ENCODE measurements at regions not wholly inside any gene's neighbourhood (a gene's known extent, or its start where the extent isn't known, plus 50 kb on each side); places are given as distances from the start of the nearest gene placed in this dataset.

DNA sequence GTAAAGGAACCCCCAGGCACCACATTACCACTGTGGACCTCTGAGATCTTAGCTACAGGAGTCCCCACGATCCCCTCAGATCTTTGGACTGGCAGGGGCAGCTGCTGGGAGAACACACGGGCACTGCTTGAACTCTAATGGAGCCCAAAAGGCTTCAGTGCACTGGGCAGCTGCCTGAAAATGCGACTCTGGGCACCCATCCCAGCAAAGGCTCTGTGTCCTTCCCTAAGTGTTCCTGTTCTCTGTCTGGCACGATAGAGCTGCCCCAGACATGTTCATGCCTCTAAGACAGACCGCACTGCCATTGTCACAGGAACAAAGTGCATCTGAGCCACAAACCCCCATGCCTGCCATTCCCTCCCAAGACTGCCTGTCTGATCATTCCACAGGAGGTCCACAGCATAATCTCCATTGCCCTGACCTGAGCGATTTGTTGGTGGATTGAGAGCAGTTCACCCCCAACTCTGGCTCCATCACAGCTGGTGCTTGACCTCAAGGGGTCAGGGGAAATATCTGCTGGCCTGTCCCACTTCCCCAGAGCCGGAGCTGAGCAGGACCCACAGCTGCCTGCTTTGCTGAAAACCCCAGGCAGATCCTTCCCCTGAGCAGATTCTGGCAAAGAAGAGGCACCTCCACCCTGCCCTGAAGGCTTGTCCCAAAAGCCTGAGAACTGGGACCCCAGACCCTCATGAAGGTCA lies 436.0 kb upstream of the INTU start (continued):
- no peak for TF ChIP-seq SP1 (IDR thresholded peaks at IDR 0.05)
- TF ChIP-seq GABPA (IDR thresholded peaks at IDR 0.05 in 1 of 2, conservative IDR thresholded peaks at IDR 0.05 in 1 of 2), result no peak

- no peak overlapping the region for H3K27ac ChIP-seq (ENCODE audit: low read depth in 1 of 2, low read length in 2 of 2)
- 66% methylated on average over 3 of the region's 3 CpGs for WGBS
- no peaks in the 10 kb centered on the region for H3K36me3 ChIP-seq (ENCODE audit: control insufficient read depth in 4 of 4, insufficient read depth in 3 of 4, low read depth in 1 of 4, low read length in 3 of 4)
- H3K4me1 ChIP-seq (ENCODE audit: control insufficient read depth in 4 of 4, insufficient read depth in 4 of 4, low read length in 3 of 4), result no peaks in the 10 kb centered on the region
- H3K4me3 ChIP-seq (ENCODE audit: low read depth in 1 of 3, low read length in 3 of 3), result no peak overlapping the region
- H3K9ac ChIP-seq (ENCODE audit: low read depth in 1 of 2, low read length in 2 of 2), result no peak overlapping the region
- no peak for DNase-seq (ENCODE audit: low spot score)
- H3K27me3 ChIP-seq (ENCODE audit: control insufficient read depth in 4 of 4, insufficient read depth in 4 of 4, low read length in 3 of 4), result no peaks in the 10 kb centered on the region
- no peaks in the 10 kb centered on the region for H3K9me3 ChIP-seq (ENCODE audit: control insufficient read depth in 4 of 4, low read length in 3 of 4)
- no peak for TF ChIP-seq GABPA (IDR thresholded peaks at IDR 0.05 in 1 of 2, conservative IDR thresholded peaks at IDR 0.05 in 1 of 2)
- no peak for TF ChIP-seq YY1 (IDR thresholded peaks at IDR 0.05)
- no peak for TF ChIP-seq SP1 (IDR thresholded peaks at IDR 0.05)
- TF ChIP-seq NR2F2 (IDR thresholded peaks at IDR 0.05), result no peak
Observed at GRCh38 chr4:127203562-127204200, 429.1 kb upstream of the INTU start.

DNA sequence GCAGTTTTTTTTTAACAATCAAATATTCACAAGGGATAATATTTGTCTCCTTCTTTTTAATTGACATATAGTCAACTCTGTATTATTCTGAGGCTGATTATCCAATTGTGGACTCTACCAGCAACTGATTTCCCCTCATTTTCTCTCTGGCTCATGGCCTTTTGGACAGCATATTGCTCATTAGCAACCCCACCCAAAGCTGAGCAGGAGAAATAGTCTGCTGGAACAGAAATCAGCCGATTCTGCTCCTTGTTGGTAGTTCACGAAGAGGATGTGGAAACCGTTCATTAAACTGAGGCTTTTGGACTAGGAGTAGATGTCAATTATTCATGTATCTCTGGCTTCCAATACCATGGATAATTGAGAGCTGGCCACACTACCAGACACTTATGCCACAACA lies 428.4 kb upstream of the INTU start:
- H3K27ac ChIP-seq (ENCODE audit: low read depth in 1 of 2, low read length in 2 of 2), result no peak overlapping the region
- 51% methylated on average over 3 of the region's 3 CpGs for WGBS
- no peaks in the 10 kb centered on the region for H3K36me3 ChIP-seq (ENCODE audit: control insufficient read depth in 4 of 4, insufficient read depth in 3 of 4, low read depth in 1 of 4, low read length in 3 of 4)

GRCh38 chr4:127209580-127210095 lies 423.1 kb upstream of the INTU start:
- no peak for DNase-seq (ENCODE audit: low spot score)

More for the DNA sequence above, 428.4 kb upstream of the INTU start:
- Histone ChIP-seq H3K27me3 (ENCODE audit: control insufficient read depth in 4 of 4, insufficient read depth in 4 of 4, low read length in 3 of 4) (no peaks in the 10 kb centered on the region), H3K9me3 (ENCODE audit: control insufficient read depth in 4 of 4, low read length in 3 of 4) (no peaks in the 10 kb centered on the region), H3K4me3 (ENCODE audit: low read depth in 1 of 3, low read length in 3 of 3) (no peak overlapping the region), H3K9ac (ENCODE audit: low read depth in 1 of 2, low read length in 2 of 2) (no peak overlapping the region), H3K4me1 (ENCODE audit: control insufficient read depth in 4 of 4, insufficient read depth in 4 of 4, low read length in 3 of 4) (no peaks in the 10 kb centered on the region)
- DNase-seq (ENCODE audit: low spot score), result no peak
- TF ChIP-seq JUND (IDR thresholded peaks at IDR 0.05) (no peak), NR2F2 (IDR thresholded peaks at IDR 0.05) (no peak), HNF4A (conservative IDR thresholded peaks at IDR 0.05) (no peak), EGR1 (IDR thresholded peaks at IDR 0.05; ENCODE audit: low read depth in 2 of 2) (no peak)

More at GRCh38 chr4:127209580-127210095, 423.1 kb upstream of the INTU start:
- no peaks in the 10 kb centered on the region for H3K27me3 ChIP-seq (ENCODE audit: control insufficient read depth in 4 of 4, insufficient read depth in 4 of 4, low read length in 3 of 4)
- peaks cover 0 to 9% (median 0%) of the 10 kb centered on the region in 4 donors for H3K9me3 ChIP-seq (ENCODE audit: control insufficient read depth in 4 of 4, low read length in 3 of 4)
- no peak overlapping the region for H3K4me3 ChIP-seq (ENCODE audit: low read depth in 1 of 3, low read length in 3 of 3)
- no peaks in the 10 kb centered on the region for H3K4me1 ChIP-seq (ENCODE audit: control insufficient read depth in 4 of 4, insufficient read depth in 4 of 4, low read length in 3 of 4)
- H3K27ac ChIP-seq (ENCODE audit: low read depth in 1 of 2, low read length in 2 of 2), result no peak overlapping the region
- H3K9ac ChIP-seq (ENCODE audit: low read depth in 1 of 2, low read length in 2 of 2), result no peak overlapping the region
- WGBS, result 62% methylated on average over 1 of the region's 1 CpG
- H3K36me3 ChIP-seq (ENCODE audit: control insufficient read depth in 4 of 4, insufficient read depth in 3 of 4, low read depth in 1 of 4, low read length in 3 of 4), result no peaks in the 10 kb centered on the region
- TF ChIP-seq, protein P1, sequence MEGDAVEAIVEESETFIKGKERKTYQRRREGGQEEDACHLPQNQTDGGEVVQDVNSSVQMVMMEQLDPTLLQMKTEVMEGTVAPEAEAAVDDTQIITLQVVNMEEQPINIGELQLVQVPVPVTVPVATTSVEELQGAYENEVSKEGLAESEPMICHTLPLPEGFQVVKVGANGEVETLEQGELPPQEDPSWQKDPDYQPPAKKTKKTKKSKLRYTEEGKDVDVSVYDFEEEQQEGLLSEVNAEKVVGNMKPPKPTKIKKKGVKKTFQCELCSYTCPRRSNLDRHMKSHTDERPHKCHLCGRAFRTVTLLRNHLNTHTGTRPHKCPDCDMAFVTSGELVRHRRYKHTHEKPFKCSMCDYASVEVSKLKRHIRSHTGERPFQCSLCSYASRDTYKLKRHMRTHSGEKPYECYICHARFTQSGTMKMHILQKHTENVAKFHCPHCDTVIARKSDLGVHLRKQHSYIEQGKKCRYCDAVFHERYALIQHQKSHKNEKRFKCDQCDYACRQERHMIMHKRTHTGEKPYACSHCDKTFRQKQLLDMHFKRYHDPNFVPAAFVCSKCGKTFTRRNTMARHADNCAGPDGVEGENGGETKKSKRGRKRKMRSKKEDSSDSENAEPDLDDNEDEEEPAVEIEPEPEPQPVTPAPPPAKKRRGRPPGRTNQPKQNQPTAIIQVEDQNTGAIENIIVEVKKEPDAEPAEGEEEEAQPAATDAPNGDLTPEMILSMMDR (IDR thresholded peaks at IDR 0.05; ENCODE audit: low read depth, low read length, missing input control), result no peak
- TF ChIP-seq EGR1 (IDR thresholded peaks at IDR 0.05; ENCODE audit: low read depth in 2 of 2), result no peak
